Left ventricle myocardium superior (tissue), 1 donor: ENCODE measurements at regions not wholly inside any gene's neighbourhood (a gene's known extent, or its start where the extent isn't known, plus 50 kb on each side); places are given as distances from the start of the nearest gene placed in this dataset.
"Not testable (repeated sequence)": the region's sequence is repeated elsewhere in the genome, so short reads cannot be mapped to it uniquely, and the experiment has no call there.

Source experiments
- ATAC-seq: fragments of 200-7000 bp; cut with Tn5 transposase; one replicate; pipeline ENCODE4 v1.9.1; 2020; ENCODE audit warnings: mild to moderate bottlenecking, moderate library complexity
- DNase-seq: peaks from one replicate; pipeline ENCODE4 v3.0.0-alpha.2; 2020
- intact Hi-C: fragments of 100-400 bp; cut with micrococcal nuclease; formaldehyde crosslinking; loops from one replicate; pipeline ENCODE4 v1.11.0; 2022
- donor health status: DM: no; HTN: yes; CAD: no; lungs with severe emphysema.

- no peak for DNase-seq
- intact Hi-C loops: no loop called here
- ATAC-seq: no peak
Observed at GRCh38 chr18:51559198-51559901, 361.9 kb upstream of the MEX3C start.

- DNase-seq (no peak), ATAC-seq (no peak)
- intact Hi-C loops: no loop called here
Observed at GRCh38 chr18:51559902-51560287, 362.4 kb upstream of the MEX3C start.

- peak; percentile 55 for DNase-seq
- ATAC-seq: peak; percentile 94
- intact Hi-C loops: no loop called here
Observed at GRCh38 chr18:51561821-51562220, 364.3 kb upstream of the MEX3C start.

- no peak for ATAC-seq
- intact Hi-C loops: no loop called here
- no peak for DNase-seq
Observed at GRCh38 chr18:51562866-51563265, 365.4 kb upstream of the MEX3C start.

- ATAC-seq (no peak), DNase-seq (no peak)
- intact Hi-C loops: no loop called here
Observed at GRCh38 chr18:51563396-51563795, 365.9 kb upstream of the MEX3C start.

GRCh38 chr18:51568151-51568550 lies 370.7 kb upstream of the MEX3C start:
- ATAC-seq (no peak), DNase-seq (no peak)
- intact Hi-C loops: no loop called here

GRCh38 chr18:51569153-51569552 lies 371.7 kb upstream of the MEX3C start:
- ATAC-seq (peak; percentile 91), DNase-seq (no peak)
- intact Hi-C loops: no loop called here

GRCh38 chr18:51569561-51569960 lies 372.1 kb upstream of the MEX3C start:
- no peak for DNase-seq
- ATAC-seq: peak; percentile 44
- intact Hi-C loops: no loop called here

- intact Hi-C loops, ATAC-seq, DNase-seq: not testable (repeated sequence)
Observed at GRCh38 chr18:51570071-51570470, 372.6 kb upstream of the MEX3C start.

- intact Hi-C loops, ATAC-seq, DNase-seq: not testable (repeated sequence)
Observed at GRCh38 chr18:51573886-51574285, 376.4 kb upstream of the MEX3C start.

GRCh38 chr18:51575171-51575570 lies 377.7 kb upstream of the MEX3C start:
- no peak for ATAC-seq
- DNase-seq: no peak
- intact Hi-C loops: no loop called here

- ATAC-seq: no peak
- intact Hi-C loops: no loop called here
Observed at GRCh38 chr18:51578406-51578980, 381.0 kb upstream of the MEX3C start.

GRCh38 chr18:51580580-51580979 lies 383.1 kb upstream of the MEX3C start:
- ATAC-seq: no peak
- no peak for DNase-seq
- intact Hi-C loops: no loop called here

More at GRCh38 chr18:51578406-51578980, 381.0 kb upstream of the MEX3C start:
- DNase-seq: no peak

- ATAC-seq (no peak), DNase-seq (no peak)
- intact Hi-C loops: no loop called here
Observed at GRCh38 chr18:51582551-51582950, 385.1 kb upstream of the MEX3C start.

- intact Hi-C loops: no loop called here
- DNase-seq (no peak), ATAC-seq (no peak)
Observed at GRCh38 chr18:51588616-51589015, 391.1 kb upstream of the MEX3C start.

GRCh38 chr18:51593931-51594330 lies 396.4 kb upstream of the MEX3C start:
- intact Hi-C loops: no loop called here
- DNase-seq (no peak), ATAC-seq (no peak)

GRCh38 chr18:51603111-51603510 lies 405.6 kb upstream of the MEX3C start:
- DNase-seq (no peak), ATAC-seq (no peak)
- intact Hi-C loops: no loop called here

GRCh38 chr18:51603551-51603950 lies 406.1 kb upstream of the MEX3C start:
- intact Hi-C loops: no loop called here
- no peak for ATAC-seq

GRCh38 chr18:51610481-51610880 lies 413.0 kb upstream of the MEX3C start:
- ATAC-seq: no peak
- no peak for DNase-seq
- intact Hi-C loops: no loop called here

More at GRCh38 chr18:51603551-51603950, 406.1 kb upstream of the MEX3C start:
- DNase-seq: no peak

GRCh38 chr18:51611326-51611725 lies 413.8 kb upstream of the MEX3C start:
- DNase-seq (no peak), ATAC-seq (no peak)
- intact Hi-C loops: no loop called here

GRCh38 chr18:51614033-51614432 lies 416.6 kb upstream of the MEX3C start:
- DNase-seq (peak; percentile 18), ATAC-seq (peak; percentile 69)
- intact Hi-C loops: no loop called here
